AG04450 (cell line): ENCODE measurements at regions not wholly inside any gene's neighbourhood (a gene's known extent, or its start where the extent isn't known, plus 50 kb on each side); places are given as distances from the start of the nearest gene placed in this dataset.

Experiments used
- CTCF ChIA-PET: fragments of 300-600, 350-600 bp; formaldehyde crosslinking; extraction: SDS; loops from one replicate; lab custom pipeline; 2022; ENCODE audit warnings: antibody characterized with exemption, inconsistent platforms; lab: Charles Lee
- POLR2A ChIA-PET: fragments of 350-600 bp; formaldehyde crosslinking; extraction: SDS; loops from one replicate; lab custom pipeline; 2021; ENCODE audit warnings: antibody characterized with exemption, inconsistent platforms; lab: Yijun Ruan, JAX
- DNase-seq: peaks from one replicate; pipeline ENCODE4 v3.0.0-alpha.2; 2011; ENCODE audit warnings: low read depth, low spot score
- H3K27ac ChIP-seq: one replicate; pipeline ENCODE4 v1.5.1; 2012; ENCODE audit warnings: low read depth, low read length, control low read depth
- H3K27me3 ChIP-seq: one replicate; pipeline ENCODE4 v1.6.0; 2012; ENCODE audit warnings: low read length; ENCODE audit not compliant: control insufficient read depth, insufficient read depth
- H3K4me3 ChIP-seq: 2 replicates; pipeline ENCODE4 v1.5.1; 2011; ENCODE audit warnings: mild to moderate bottlenecking, low read depth, low read length, control low read depth
- H3K9me3 ChIP-seq: 2 replicates; pipeline ENCODE4 v1.5.1; 2012; ENCODE audit warnings: low read length; ENCODE audit not compliant: control insufficient read depth, insufficient read depth
- TF ChIP-seq, protein P1 (sequence below): IDR thresholded peaks from 2 replicates; pipeline ENCODE4 v1.5.1; 2011; ENCODE audit warnings: low read depth, low read length, control low read depth, inconsistent platforms

DNA sequence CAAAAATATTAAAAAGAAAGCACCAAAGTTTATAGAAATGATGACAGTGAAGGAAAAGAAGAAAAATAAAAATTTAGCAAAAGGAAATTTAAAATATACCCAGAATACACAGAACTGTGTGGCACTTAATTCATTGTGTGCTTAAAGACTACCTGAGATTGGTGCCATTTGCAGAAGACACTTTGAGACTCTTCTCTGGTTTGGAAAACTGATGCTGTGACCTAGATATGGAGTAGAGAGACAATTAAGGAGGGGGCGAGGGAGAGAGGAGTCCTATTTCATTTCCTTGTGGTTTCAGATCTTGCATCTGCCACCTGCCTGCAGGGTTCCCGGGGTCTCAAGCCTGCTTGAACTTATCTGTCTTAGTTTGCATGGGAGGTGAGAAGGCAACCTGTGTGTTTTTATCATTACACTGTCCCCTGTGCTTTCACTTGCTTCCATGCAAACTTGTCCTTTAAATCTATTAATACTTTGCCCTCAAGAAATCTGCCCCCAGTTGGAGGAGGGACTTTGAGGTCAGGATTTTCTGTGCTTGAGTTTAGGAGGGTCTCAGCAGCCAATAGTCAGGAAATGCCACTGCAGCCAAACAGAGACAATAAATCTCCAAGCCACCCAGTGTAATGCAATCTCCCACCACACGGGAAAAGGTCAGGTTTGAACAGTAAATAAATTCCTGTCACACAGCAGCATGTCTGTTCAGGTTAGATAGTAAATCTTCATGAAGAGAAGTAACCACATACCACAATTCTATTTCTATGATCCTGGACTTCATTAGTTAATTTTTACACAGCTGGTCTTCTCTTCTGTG, 119.4 kb downstream of the CAND1 start:
- no peak for DNase-seq
- TF ChIP-seq, protein P1, sequence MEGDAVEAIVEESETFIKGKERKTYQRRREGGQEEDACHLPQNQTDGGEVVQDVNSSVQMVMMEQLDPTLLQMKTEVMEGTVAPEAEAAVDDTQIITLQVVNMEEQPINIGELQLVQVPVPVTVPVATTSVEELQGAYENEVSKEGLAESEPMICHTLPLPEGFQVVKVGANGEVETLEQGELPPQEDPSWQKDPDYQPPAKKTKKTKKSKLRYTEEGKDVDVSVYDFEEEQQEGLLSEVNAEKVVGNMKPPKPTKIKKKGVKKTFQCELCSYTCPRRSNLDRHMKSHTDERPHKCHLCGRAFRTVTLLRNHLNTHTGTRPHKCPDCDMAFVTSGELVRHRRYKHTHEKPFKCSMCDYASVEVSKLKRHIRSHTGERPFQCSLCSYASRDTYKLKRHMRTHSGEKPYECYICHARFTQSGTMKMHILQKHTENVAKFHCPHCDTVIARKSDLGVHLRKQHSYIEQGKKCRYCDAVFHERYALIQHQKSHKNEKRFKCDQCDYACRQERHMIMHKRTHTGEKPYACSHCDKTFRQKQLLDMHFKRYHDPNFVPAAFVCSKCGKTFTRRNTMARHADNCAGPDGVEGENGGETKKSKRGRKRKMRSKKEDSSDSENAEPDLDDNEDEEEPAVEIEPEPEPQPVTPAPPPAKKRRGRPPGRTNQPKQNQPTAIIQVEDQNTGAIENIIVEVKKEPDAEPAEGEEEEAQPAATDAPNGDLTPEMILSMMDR = 0 out of 2 replicates have a peak, but pooled peaks have one; percentile 10
- POLR2A ChIA-PET = no interaction called here

DNA sequence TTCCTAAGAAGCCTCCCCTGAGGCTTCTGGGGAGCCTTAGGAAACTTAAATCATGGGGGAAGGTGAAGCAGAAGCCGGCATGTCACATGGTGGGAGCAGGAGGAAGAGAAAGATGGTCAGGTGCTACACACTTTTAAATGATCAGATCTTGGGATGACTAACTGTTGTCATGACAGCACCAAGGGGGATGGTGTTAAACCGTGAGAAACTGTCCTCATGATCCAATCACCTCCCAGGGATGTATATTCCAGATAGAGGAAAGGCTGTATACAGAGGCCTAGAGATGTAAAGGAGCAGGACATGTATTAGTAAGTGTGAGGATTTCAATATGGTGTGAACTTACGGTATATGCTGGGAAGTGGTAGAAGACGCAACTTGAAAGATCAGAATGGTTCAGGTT, 121.1 kb downstream of the CAND1 start:
- Histone ChIP-seq H3K9me3 (no peaks in the 10 kb centered on the region), H3K4me3 (no peak overlapping the region), H3K27ac (no peak overlapping the region), H3K27me3 (no peaks in the 10 kb centered on the region)
- CTCF ChIA-PET = no interaction called here
- TF ChIP-seq, protein P1 = no peak
- DNase-seq = no peak
- POLR2A ChIA-PET = no interaction called here

More for the DNA sequence above, 119.4 kb downstream of the CAND1 start:
- H3K4me3 ChIP-seq = no peak overlapping the region
- CTCF ChIA-PET = no interaction called here
- H3K27ac ChIP-seq = no peak overlapping the region
- H3K9me3 ChIP-seq = no peaks in the 10 kb centered on the region
- H3K27me3 ChIP-seq = no peaks in the 10 kb centered on the region

DNA sequence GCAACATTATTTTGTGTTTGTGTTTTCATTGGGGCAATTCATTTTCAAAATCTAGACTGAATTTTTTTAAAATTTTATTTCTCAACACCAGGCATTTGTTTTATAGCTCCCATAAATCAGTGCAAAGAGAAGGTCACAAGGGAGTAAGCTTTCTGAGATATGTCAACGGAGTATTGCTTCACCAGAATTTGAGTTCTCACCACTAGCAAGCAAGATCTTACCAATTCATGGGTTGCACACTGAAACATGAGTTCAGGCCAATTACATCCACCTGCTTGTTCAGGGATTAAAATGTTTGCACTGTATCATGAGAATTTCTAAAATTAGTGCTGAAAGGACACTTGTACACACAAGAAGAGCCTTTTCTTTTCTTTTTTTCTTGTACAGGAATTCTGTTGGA, 121.9 kb downstream of the CAND1 start:
- DNase-seq = no peak
- TF ChIP-seq, protein P1 = no peak
- H3K4me3 ChIP-seq = no peak overlapping the region
- H3K27ac ChIP-seq = no peak overlapping the region
- CTCF ChIA-PET = interaction anchor here (0.6 kb wide), 1 partner anchor 8 kb away, joined by 3 read pairs; no protein-coding TSS in a partner anchor
- no peaks in the 10 kb centered on the region for H3K9me3 ChIP-seq
- H3K27me3 ChIP-seq = no peaks in the 10 kb centered on the region
- POLR2A ChIA-PET = no interaction called here

DNA sequence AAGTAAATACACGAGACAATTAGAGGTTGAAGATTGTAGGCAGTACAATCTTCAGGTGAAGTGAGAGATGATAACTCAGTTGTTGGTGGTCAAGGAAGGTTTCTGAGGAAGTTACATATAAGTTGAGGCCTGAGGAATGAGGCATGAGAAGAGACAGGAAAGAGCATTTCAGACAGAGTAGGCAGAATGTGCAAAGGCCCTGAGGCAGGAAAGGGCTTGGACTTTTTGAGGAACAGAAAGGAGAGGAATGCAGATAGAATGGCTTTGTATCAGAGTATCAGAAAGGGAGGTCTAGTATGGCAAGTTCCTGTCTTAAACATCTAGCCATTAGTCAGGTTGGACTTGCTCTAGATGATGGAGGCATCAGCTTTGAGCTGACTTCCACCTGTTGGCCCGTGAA, 122.5 kb downstream of the CAND1 start:
- TF ChIP-seq, protein P1 = no peak
- Histone ChIP-seq H3K9me3 (no peaks in the 10 kb centered on the region), H3K4me3 (no peak overlapping the region), H3K27ac (no peak overlapping the region), H3K27me3 (no peaks in the 10 kb centered on the region)
- CTCF ChIA-PET = no interaction called here
- POLR2A ChIA-PET = interaction anchor here (0.6 kb wide), 1 partner anchor 381 kb away, joined by 3 read pairs; no protein-coding TSS in a partner anchor
- no peak for DNase-seq

DNA sequence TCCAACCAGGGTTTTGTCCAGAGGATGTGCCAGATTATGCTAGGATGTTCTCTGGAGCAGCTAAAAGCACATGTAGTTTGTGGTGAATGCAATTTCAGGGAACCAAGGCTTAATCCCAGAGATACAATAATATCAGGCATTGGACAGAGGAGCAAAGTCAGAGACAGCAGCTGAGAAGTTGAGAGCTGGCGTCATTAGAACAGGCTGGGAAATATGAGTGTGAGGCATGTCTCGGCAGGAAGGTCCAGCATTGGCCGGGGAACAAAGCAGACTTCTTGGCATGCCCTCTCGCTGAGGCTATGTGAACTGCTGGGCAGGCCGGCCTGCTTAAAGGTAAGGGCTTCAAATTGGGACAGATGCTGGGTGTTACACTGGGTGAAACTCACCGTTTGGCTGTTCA, 125.4 kb downstream of the CAND1 start:
- H3K9me3 ChIP-seq = no peaks in the 10 kb centered on the region
- no peak overlapping the region for H3K4me3 ChIP-seq
- TF ChIP-seq, protein P1 = peak; percentile 39
- ChIA-PET POLR2A (no interaction called here), CTCF (no interaction called here)
- H3K27ac ChIP-seq = no peak overlapping the region
- DNase-seq = peak; percentile 18
- no peaks in the 10 kb centered on the region for H3K27me3 ChIP-seq
